ENCODE measurements at regions not wholly inside any gene's neighbourhood (a gene's known extent, or its start where the extent isn't known, plus 50 kb on each side); places are given as distances from the start of the nearest gene placed in this dataset.

DNA sequence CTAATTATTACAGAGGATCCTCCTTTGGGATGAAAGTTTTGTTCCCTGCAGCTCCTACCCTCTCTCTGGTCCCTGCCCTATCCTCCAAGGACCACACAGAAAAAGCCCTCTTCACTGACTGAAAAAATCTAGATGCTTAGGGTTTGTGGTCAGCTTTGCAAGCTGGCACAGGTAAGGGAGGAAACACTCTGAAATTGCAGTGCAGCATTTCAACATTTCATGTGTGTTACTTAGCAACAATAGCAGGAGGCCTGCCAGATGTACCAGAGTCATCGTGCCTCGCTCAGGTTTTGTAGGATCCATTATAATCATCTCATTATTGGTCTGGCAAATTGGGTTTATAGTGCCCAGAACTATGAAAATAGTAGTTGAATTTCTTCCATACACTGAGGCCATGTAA, 109.5 kb downstream of the PALM2AKAP2 start:
- TF ChIP-seq, protein P1, sequence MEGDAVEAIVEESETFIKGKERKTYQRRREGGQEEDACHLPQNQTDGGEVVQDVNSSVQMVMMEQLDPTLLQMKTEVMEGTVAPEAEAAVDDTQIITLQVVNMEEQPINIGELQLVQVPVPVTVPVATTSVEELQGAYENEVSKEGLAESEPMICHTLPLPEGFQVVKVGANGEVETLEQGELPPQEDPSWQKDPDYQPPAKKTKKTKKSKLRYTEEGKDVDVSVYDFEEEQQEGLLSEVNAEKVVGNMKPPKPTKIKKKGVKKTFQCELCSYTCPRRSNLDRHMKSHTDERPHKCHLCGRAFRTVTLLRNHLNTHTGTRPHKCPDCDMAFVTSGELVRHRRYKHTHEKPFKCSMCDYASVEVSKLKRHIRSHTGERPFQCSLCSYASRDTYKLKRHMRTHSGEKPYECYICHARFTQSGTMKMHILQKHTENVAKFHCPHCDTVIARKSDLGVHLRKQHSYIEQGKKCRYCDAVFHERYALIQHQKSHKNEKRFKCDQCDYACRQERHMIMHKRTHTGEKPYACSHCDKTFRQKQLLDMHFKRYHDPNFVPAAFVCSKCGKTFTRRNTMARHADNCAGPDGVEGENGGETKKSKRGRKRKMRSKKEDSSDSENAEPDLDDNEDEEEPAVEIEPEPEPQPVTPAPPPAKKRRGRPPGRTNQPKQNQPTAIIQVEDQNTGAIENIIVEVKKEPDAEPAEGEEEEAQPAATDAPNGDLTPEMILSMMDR (IDR thresholded peaks at IDR 0.05), result no peak
- no peak for TF ChIP-seq POLR2A (IDR thresholded peaks at IDR 0.05)
